Large intestine (tissue), 3 donors: ENCODE measurements at regions not wholly inside any gene's neighbourhood (a gene's known extent, or its start where the extent isn't known, plus 50 kb on each side); places are given as distances from the start of the nearest gene placed in this dataset.

ENCODE experiments used
- DNase-seq, 2 donors: peaks; one replicate each; pipeline versions ENCODE4 v3.0.0 to v3.0.0-alpha.2; 2013
- H3K27ac ChIP-seq: one replicate; pipeline ENCODE4 v1.5.1; 2013; ENCODE audit warnings: low read length
- H3K27me3 ChIP-seq: 2 replicates; pipeline ENCODE4 v1.6.1; 2013; ENCODE audit warnings: low read length; ENCODE audit not compliant: control insufficient read depth, insufficient read depth
- H3K36me3 ChIP-seq: 2 replicates; pipeline ENCODE4 v1.6.1; 2013; ENCODE audit warnings: low read length; ENCODE audit not compliant: control insufficient read depth, insufficient read depth
- H3K4me1 ChIP-seq: one replicate; pipeline ENCODE4 v1.6.1; 2013; ENCODE audit warnings: low read length; ENCODE audit not compliant: control insufficient read depth, insufficient read depth
- H3K4me3 ChIP-seq: one replicate; pipeline ENCODE4 v1.5.1; 2013; ENCODE audit warnings: low read length
- H3K9me3 ChIP-seq: one replicate; pipeline ENCODE4 v1.6.1; 2013; ENCODE audit warnings: mild to moderate bottlenecking, low read depth, low read length, moderate library complexity; ENCODE audit not compliant: control insufficient read depth
- WGBS: methylation state at CpG from one replicate; pipeline ENCODE4 v1.1.5; 2013; ENCODE audit warnings: low lambda C conversion rate; ENCODE audit not compliant: insufficient coverage; 5-methylcytosine and 5-hydroxymethylcytosine counted together

- WGBS = no CpG with 5 or more reads among the region's 9 CpGs
- no peak overlapping the region for H3K4me3 ChIP-seq
- no peak for DNase-seq
These were observed 244.9 kb upstream of the CXCR4 start for GRCh38 chr2:136362676-136363390.

DNA sequence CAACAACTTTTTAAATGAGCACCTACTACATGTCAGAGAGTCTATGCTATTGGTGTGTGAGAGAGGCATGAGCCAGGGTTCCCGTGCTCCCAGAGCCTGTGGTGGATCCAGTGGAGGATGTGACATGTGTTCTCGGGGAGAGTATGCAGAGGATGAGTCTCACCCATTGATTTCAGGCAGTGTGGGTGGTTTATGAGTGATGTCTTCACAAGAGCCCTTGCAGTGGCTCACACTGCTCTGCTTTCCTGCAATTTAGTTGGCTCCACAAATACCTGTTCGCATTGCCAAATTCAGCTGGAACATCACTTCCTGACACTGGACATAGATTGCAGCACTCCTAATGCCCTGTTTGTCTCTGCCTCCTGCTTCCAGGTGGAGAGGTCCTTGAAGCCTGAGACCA, 243.6 kb upstream of the CXCR4 start:
- DNase-seq = no peak
- Histone ChIP-seq H3K9me3 (no peaks in the 10 kb centered on the region), H3K4me3 (no peak overlapping the region), H3K36me3 (no peaks in the 10 kb centered on the region), H3K27ac (no peak overlapping the region), H3K27me3 (peaks cover 3% of the 10 kb centered on the region), H3K4me1 (no peaks in the 10 kb centered on the region)
- WGBS = no CpG with 5 or more reads among the region's 3 CpGs

More at GRCh38 chr2:136362676-136363390, 244.9 kb upstream of the CXCR4 start:
- H3K9me3 ChIP-seq = no peaks in the 10 kb centered on the region
- H3K36me3 ChIP-seq = no peaks in the 10 kb centered on the region
- no peak overlapping the region for H3K27ac ChIP-seq
- no peaks in the 10 kb centered on the region for H3K4me1 ChIP-seq
- H3K27me3 ChIP-seq = no peaks in the 10 kb centered on the region

- DNase-seq = no peak
- Histone ChIP-seq H3K9me3 (no peaks in the 10 kb centered on the region), H3K36me3 (no peaks in the 10 kb centered on the region), H3K27ac (no peak overlapping the region), H3K4me3 (no peak overlapping the region), H3K27me3 (peaks cover 4% of the 10 kb centered on the region), H3K4me1 (no peaks in the 10 kb centered on the region)
- WGBS = 100% methylated on average over 1 of the region's 6 CpGs
These were observed 242.8 kb upstream of the CXCR4 start for GRCh38 chr2:136360790-136361189.

DNA sequence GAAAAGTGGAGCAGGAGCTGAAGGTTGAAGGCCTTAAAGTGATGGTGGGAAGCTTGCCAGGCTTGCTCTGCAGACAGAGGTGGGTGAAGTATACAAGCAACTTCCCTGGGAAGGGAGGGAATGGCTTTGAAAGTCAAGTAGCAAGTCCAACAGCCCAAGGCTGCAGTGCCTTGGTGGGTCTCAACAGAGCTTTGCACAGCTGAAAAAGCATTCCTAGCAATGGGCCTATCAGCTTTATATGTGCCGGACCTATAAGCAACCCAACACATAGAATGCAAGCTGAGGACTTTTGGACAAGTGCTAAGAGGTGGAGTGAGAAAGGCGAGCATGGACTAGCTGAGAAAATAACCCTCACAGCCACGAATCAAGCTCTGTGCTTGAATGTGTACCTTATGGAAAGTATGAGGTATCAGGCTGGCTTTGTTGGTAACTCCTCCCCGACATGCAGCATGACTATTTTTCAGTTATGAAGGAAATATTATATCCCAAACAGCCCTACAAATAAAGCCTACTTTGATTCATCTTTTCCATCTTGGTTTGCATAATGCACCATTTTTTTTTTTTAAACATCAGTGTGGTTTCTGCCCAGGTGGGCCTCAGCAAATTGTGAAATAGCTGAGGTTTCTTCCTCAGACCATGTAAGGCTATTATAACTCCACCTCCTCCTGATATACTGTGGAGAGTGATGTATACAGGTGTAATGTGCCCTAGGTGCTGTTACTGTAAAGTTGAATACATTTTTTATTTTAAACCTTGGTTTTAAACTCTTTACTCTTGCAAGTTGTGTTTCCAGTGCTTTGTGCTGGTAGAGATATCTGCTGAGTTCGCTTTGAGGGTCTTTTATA, 241.4 kb upstream of the CXCR4 start:
- peaks cover 4% of the 10 kb centered on the region for H3K27me3 ChIP-seq
- no peak overlapping the region for H3K4me3 ChIP-seq
- no peaks in the 10 kb centered on the region for H3K9me3 ChIP-seq
- no peak for DNase-seq
- H3K4me1 ChIP-seq = no peaks in the 10 kb centered on the region
- no peaks in the 10 kb centered on the region for H3K36me3 ChIP-seq
- H3K27ac ChIP-seq = no peak overlapping the region
- WGBS = no CpG with 5 or more reads among the region's 5 CpGs

DNA sequence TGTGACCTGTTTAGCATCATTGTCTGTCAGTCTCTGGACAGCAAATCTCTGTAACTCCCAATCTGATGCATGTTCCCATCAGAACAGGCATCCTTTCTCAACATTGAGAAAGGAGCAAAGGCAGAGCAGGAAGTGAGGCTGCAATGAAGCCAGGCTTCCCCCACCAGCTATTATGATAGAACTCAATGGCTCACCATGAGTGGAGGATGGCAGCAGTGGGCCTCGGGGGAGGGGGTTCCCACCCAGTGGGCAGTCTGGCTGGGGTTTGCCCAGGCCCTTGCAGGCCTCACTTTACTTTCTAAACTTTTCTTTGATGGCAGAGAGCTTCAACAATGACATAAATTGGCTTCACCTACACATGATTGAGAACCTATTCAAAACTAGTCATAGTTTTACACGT, 240.6 kb upstream of the CXCR4 start:
- Histone ChIP-seq H3K36me3 (no peaks in the 10 kb centered on the region), H3K4me1 (no peaks in the 10 kb centered on the region), H3K4me3 (no peak overlapping the region), H3K9me3 (no peaks in the 10 kb centered on the region), H3K27me3 (peaks cover 4% of the 10 kb centered on the region), H3K27ac (no peak overlapping the region)
- WGBS = no CpG with 5 or more reads among the region's 2 CpGs
- DNase-seq = no peak

GRCh38 chr2:136357007-136357380, 239.0 kb upstream of the CXCR4 start:
- WGBS = no CpG with 5 or more reads among the region's 1 CpG

DNA sequence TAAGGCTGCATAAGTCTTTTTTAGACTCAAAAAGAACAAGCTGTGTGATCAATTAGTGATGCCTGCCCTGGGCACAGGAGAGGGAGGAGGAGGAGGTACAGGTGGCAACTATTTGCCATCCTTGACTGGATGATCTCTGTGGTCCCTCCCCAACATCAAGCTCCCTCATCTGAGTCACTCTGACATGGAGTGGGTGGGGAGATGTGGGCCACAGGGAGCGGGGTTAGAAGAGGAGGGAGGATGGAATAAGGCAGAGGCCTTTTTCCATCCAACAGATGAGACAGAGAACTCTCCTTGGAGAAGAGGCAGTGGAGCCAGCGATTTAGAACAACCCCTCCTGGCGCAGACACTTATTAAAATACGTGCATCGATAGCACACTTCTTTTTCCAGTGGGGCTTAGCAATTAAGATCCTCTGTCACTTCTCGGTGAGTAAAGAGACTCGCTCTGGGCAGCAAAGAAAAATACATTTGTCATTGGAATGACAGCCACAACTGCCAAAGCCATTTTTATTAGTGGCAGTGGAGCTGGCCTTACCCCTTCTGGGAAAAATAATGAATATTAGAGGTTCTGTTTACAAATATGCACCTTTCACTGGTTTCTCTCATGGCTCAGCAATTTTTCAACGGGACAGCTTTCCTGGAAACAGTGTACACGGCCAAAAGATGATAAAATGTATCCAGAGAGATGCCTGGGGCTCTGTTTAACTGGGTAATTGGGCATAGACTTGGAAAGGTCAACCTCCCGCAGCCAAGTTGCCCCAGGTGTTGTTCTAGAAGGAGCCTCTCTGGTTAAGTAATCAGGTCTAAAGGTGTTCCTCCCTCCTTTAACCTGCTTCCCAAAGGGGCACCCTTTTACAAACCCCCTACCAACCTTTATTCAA, 238.4 kb upstream of the CXCR4 start:
- WGBS = no CpG with 5 or more reads among the region's 10 CpGs
- no peak overlapping the region for H3K27ac ChIP-seq
- H3K9me3 ChIP-seq = no peaks in the 10 kb centered on the region
- H3K4me1 ChIP-seq = no peaks in the 10 kb centered on the region
- no peak overlapping the region for H3K4me3 ChIP-seq
- peaks cover 4% of the 10 kb centered on the region for H3K27me3 ChIP-seq
- H3K36me3 ChIP-seq = no peaks in the 10 kb centered on the region
- DNase-seq = no peak

More at GRCh38 chr2:136357007-136357380, 239.0 kb upstream of the CXCR4 start:
- Histone ChIP-seq H3K4me1 (no peaks in the 10 kb centered on the region), H3K27me3 (peaks cover 4% of the 10 kb centered on the region), H3K4me3 (no peak overlapping the region), H3K9me3 (no peaks in the 10 kb centered on the region), H3K27ac (no peak overlapping the region), H3K36me3 (no peaks in the 10 kb centered on the region)
- no peak for DNase-seq

DNA sequence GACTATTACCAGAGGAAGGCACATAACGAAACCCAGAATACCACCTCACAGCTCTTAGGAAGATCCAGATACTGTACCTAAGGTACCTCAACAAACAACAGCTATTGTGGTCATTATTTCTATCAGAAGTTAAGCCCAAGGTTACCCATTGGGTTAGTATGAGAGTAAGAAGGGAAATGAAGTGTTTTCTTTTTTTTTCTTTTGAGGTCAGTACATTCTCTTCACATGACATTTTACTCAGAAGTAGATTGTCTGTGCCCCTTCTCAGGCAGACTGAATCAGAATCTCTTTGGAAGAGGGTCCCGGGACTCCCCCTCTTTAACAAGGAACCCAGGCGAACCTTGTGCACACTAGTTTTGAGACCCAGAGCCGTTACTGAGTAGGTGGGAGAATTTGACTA, 233.7 kb upstream of the CXCR4 start:
- H3K27me3 ChIP-seq = peaks cover 3% of the 10 kb centered on the region
- DNase-seq = no peak
- no peak overlapping the region for H3K4me3 ChIP-seq
- H3K36me3 ChIP-seq = no peaks in the 10 kb centered on the region
- no peaks in the 10 kb centered on the region for H3K4me1 ChIP-seq
- H3K27ac ChIP-seq = no peak overlapping the region
- no peaks in the 10 kb centered on the region for H3K9me3 ChIP-seq
- no CpG with 5 or more reads among the region's 4 CpGs for WGBS

- Histone ChIP-seq H3K36me3 (no peaks in the 10 kb centered on the region), H3K4me3 (no peak overlapping the region), H3K9me3 (no peaks in the 10 kb centered on the region), H3K4me1 (no peaks in the 10 kb centered on the region), H3K27ac (no peak overlapping the region), H3K27me3 (no peaks in the 10 kb centered on the region)
- no peak for DNase-seq
- no CpG with 5 or more reads among the region's 2 CpGs for WGBS
These were observed 230.0 kb upstream of the CXCR4 start for GRCh38 chr2:136347981-136348380.

- no peak for DNase-seq
- no CpG with 5 or more reads among the region's 3 CpGs for WGBS
- Histone ChIP-seq H3K27ac (no peak overlapping the region), H3K27me3 (no peaks in the 10 kb centered on the region), H3K4me1 (no peaks in the 10 kb centered on the region), H3K9me3 (no peaks in the 10 kb centered on the region), H3K36me3 (no peaks in the 10 kb centered on the region), H3K4me3 (no peak overlapping the region)
These were observed 226.4 kb upstream of the CXCR4 start for GRCh38 chr2:136344339-136344738.
